ENCODE measurements at regions not wholly inside any gene's neighbourhood (a gene's known extent, or its start where the extent isn't known, plus 50 kb on each side); places are given as distances from the start of the nearest gene placed in this dataset.

DNA sequence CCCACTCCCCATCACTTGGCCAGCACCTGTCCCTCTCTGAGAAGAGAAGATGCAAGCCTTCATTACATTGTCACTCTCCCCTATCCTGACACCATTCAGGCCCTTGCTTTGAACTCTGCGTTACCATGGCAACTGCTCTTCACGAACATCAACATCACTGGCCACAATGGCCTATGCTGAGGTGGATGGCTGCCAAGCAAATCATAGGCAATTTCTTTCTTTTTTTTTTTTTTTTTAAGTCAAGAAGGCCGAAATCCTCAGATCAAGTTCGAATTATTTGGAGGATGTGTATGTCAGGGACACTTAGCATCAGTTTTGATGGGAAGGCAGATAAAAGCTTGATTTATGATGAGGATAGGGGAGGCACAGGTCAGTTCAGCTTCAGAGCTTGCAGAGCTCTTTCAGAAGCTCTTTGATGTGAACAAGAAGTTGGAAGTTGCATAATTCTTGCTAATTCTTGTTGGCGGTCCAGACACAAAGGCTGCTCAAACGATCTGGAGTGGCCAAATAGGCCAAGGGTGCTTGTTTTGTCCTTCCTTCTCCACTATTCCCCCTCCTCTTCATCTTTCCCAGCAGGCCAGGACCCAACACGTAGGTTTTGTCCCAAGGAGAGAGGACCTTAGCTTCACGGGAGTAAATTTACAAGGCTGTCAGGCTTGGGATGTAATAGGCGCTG, 179.9 kb upstream of the NPVF start:
- no peaks in the 10 kb centered on the region for H3K36me3 ChIP-seq
- TF ChIP-seq, protein P1, sequence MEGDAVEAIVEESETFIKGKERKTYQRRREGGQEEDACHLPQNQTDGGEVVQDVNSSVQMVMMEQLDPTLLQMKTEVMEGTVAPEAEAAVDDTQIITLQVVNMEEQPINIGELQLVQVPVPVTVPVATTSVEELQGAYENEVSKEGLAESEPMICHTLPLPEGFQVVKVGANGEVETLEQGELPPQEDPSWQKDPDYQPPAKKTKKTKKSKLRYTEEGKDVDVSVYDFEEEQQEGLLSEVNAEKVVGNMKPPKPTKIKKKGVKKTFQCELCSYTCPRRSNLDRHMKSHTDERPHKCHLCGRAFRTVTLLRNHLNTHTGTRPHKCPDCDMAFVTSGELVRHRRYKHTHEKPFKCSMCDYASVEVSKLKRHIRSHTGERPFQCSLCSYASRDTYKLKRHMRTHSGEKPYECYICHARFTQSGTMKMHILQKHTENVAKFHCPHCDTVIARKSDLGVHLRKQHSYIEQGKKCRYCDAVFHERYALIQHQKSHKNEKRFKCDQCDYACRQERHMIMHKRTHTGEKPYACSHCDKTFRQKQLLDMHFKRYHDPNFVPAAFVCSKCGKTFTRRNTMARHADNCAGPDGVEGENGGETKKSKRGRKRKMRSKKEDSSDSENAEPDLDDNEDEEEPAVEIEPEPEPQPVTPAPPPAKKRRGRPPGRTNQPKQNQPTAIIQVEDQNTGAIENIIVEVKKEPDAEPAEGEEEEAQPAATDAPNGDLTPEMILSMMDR (IDR thresholded peaks at IDR 0.05) = no peak
- TF ChIP-seq EP300 (IDR thresholded peaks at IDR 0.05) = no peak
- no peak for TF ChIP-seq POLR2AphosphoS5 (IDR thresholded peaks at IDR 0.05)
- no peak for TF ChIP-seq POLR2A (IDR thresholded peaks at IDR 0.05; ENCODE audit: low read depth)
- intact Hi-C loops (cut with DNase I) = no loop called here
- H3K4me1 ChIP-seq = peaks cover 0 to 10% (median 6%) of the 10 kb centered on the region in 4 donors
- no peak for DNase-seq (ENCODE audit: extremely low spot score)
- H3K27me3 ChIP-seq = no peaks in the 10 kb centered on the region
- 68% methylated on average over 9 of the region's 9 CpGs for WGBS
- no peak overlapping the region for H3K4me3 ChIP-seq
- H3K27ac ChIP-seq (replicated peaks in 1 of 4) = no peak overlapping the region
- no peaks in the 10 kb centered on the region for H3K9me3 ChIP-seq

DNA sequence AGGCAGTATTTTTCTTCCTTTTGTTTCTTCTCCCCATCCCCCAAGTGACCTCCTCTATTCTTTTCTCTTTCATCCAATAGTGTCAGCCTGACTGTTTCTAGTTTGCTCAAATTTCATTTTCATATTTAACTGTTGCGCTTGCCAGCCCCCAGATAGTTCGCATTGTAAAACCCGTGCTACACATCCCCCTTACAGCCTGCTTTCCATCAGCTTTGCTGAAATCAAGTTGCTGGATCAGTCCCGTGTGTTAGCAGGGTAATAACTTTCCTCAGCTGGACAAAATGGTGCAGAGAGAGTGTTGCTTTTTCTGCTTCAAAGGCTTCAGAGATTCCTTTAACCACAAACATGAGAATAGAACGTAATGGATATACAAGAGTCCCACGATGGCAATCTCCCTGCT, 180.6 kb upstream of the NPVF start:
- peaks cover 0 to 10% (median 6%) of the 10 kb centered on the region in 4 donors for H3K4me1 ChIP-seq
- H3K9me3 ChIP-seq = no peaks in the 10 kb centered on the region
- H3K4me3 ChIP-seq = no peak overlapping the region
- H3K27me3 ChIP-seq = no peaks in the 10 kb centered on the region
- no peak overlapping the region for H3K27ac ChIP-seq (replicated peaks in 1 of 4)
- peak; percentile 37 for DNase-seq (ENCODE audit: extremely low spot score)
- intact Hi-C loops (cut with DNase I) = no loop called here
- TF ChIP-seq, protein P1 (IDR thresholded peaks at IDR 0.05) = no peak
- TF ChIP-seq POLR2A (IDR thresholded peaks at IDR 0.05; ENCODE audit: low read depth) = no peak
- TF ChIP-seq EP300 (IDR thresholded peaks at IDR 0.05) = no peak
- TF ChIP-seq POLR2AphosphoS5 (IDR thresholded peaks at IDR 0.05) = no peak
- 57% methylated on average over 6 of the region's 6 CpGs for WGBS
- H3K36me3 ChIP-seq = no peaks in the 10 kb centered on the region

DNA sequence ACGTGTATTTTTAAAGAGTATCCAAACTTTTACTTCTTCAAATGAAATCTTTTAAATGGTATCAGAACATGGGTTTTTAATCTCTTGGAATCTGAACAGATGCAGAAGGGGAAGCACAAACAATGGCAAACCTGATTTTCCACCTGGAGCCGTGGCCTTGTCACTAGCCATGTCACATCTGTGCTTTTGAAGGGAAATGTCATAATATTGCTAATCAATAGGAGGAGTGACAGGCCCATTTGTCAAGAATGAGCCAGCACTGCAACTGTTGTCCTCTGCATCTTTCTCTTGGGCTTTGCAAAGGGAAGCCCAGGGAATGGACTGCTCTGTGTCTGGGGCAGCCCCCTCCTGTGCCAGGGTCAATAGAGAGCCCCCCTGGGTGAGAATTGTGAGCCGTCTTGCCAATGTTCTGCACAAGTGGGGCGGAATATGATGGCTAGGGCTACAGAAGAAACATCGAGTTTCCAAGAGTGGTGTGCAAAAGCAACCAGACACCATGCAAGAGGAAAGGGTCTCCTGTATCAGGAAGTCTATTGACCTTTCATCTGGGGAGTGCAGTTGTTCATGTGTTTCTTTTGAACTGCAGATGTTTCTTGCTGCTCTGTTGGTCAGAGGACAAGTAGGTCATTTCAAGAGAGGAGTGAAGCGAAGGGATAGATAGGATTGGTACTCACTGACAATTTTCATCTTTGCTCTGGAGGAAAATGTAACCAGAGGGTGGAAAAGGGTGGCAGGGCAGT, 181.8 kb upstream of the NPVF start:
- Histone ChIP-seq H3K4me3 (no peak overlapping the region), H3K36me3 (no peaks in the 10 kb centered on the region), H3K27me3 (no peaks in the 10 kb centered on the region), H3K4me1 (peaks cover 0 to 10% (median 6%) of the 10 kb centered on the region in 4 donors), H3K27ac (replicated peaks in 1 of 4) (no peak overlapping the region), H3K9me3 (no peaks in the 10 kb centered on the region)
- peak; percentile 55 for DNase-seq (ENCODE audit: extremely low spot score)
- WGBS = 87% methylated on average over 6 of the region's 6 CpGs
- TF ChIP-seq, protein P1 (IDR thresholded peaks at IDR 0.05) = no peak
- TF ChIP-seq EP300 (IDR thresholded peaks at IDR 0.05) = no peak
- no peak for TF ChIP-seq POLR2AphosphoS5 (IDR thresholded peaks at IDR 0.05)
- no peak for TF ChIP-seq POLR2A (IDR thresholded peaks at IDR 0.05; ENCODE audit: low read depth)
- intact Hi-C loops (cut with DNase I) = no loop called here

DNA sequence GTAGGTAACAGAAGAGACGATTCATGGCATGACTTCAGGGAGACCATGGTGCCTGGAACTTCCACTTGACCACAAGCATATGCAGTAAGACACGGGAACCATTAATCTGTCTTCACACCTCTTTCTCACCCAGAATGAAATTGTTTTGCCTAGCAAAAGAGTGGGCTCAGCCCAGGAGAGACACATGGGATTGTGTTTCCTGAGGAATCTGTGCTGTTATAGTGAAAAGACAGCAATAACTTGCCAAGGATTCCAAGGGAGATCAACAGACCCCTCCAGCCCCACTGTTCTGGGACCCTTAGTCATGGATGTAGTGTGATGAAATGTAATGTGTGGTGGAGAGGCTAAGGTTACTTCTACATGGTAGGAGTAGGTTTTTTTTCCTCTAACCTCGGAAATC, 192.5 kb upstream of the NPVF start:
- no peaks in the 10 kb centered on the region for H3K36me3 ChIP-seq

More for the DNA sequence above, 192.5 kb upstream of the NPVF start:
- Histone ChIP-seq H3K4me1 (no peaks in the 10 kb centered on the region), H3K27me3 (no peaks in the 10 kb centered on the region), H3K4me3 (no peak overlapping the region), H3K9me3 (no peaks in the 10 kb centered on the region), H3K27ac (replicated peaks in 1 of 4) (no peak overlapping the region)
- DNase-seq (ENCODE audit: extremely low spot score) = no peak
- TF ChIP-seq POLR2AphosphoS5 (IDR thresholded peaks at IDR 0.05) = no peak
- TF ChIP-seq, protein P1 (IDR thresholded peaks at IDR 0.05) = no peak
- no peak for TF ChIP-seq POLR2A (IDR thresholded peaks at IDR 0.05; ENCODE audit: low read depth)
- TF ChIP-seq EP300 (IDR thresholded peaks at IDR 0.05) = no peak
- WGBS = 63% methylated on average over 3 of the region's 3 CpGs
- intact Hi-C loops (cut with DNase I) = no loop called here
